K562 (cell line): ENCODE measurements at regions not wholly inside any gene's neighbourhood (a gene's known extent, or its start where the extent isn't known, plus 50 kb on each side); places are given as distances from the start of the nearest gene placed in this dataset.
A peak's percentile ranks its signal among the peaks of the same experiment; 100 is the strongest.
"Not testable (repeated sequence)": the region's sequence is repeated elsewhere in the genome, so short reads cannot be mapped to it uniquely, and the experiment has no call there.

ENCODE experiments used
- ATAC-seq: fragments of 200-7000 bp; cut with Tn5 transposase; 3 replicates; pipeline ENCODE4 v1.9.1; 2020; ENCODE audit warnings: moderate library complexity
- BruUV-seq: library from RNA; stranded (reverse); fragments of 400-500 nt; replicated peaks from 2 replicates; lab custom pipeline; 2021; lab: Mats Ljungman, UMichigan
- CTCF ChIA-PET: fragments of 300-600 bp; formaldehyde crosslinking; extraction: SDS; loops from one replicate; lab custom pipeline; 2021; ENCODE audit warnings: low intra/inter-chr PET ratio; lab: Yijun Ruan, JAX
- POLR2A ChIA-PET: fragments of 300-600, 350-650 bp; sonication (Branson Sonifier 250); formaldehyde crosslinking; extraction: SDS; loops from one replicate; lab custom pipeline; 2021; ENCODE audit warnings: antibody characterized with exemption, inconsistent platforms; lab: Yijun Ruan, JAX
- DNase-seq, 4 experiments: peaks; one replicate each; pipeline versions ENCODE4 v3.0.0 to v3.0.0-alpha.2; 2011 to 2018; ENCODE audit warnings: low spot score in 3 of 4, mixed read lengths in 3 of 4; ENCODE audit errors: extremely low read depth in 1 of 4
- FAIRE-seq: peaks from 2 replicates; lab custom pipeline; 2011; peaks lifted over from hg19 to GRCh38; lab: Jason Lieb, UNC
- H2AFZ ChIP-seq: 2 replicates; pipeline ENCODE4 v1.6.0; 2011; ENCODE audit warnings: low read depth, low read length, control low read depth, inconsistent platforms
- H3K27ac ChIP-seq: fragments of 200-600 bp; 3 replicates; pipeline ENCODE4 v1.8.0; 2011; ENCODE audit warnings: low read depth, mild to moderate bottlenecking, control low read depth, inconsistent platforms, low read length, moderate library complexity, mixed read lengths; ENCODE audit errors: extremely low read depth
- H3K27me3 ChIP-seq, 2 experiments: fragments of 300-600 bp in 1 of 2; 2 replicates in 1 of 2; 3 replicates in 1 of 2; pipeline versions ENCODE4 v1.6.0 to v1.8.0; 2011; ENCODE audit warnings: inconsistent platforms in 2 of 2, low read length in 2 of 2, mild to moderate bottlenecking in 1 of 2, mixed read lengths in 1 of 2, moderate library complexity in 1 of 2; ENCODE audit not compliant: control insufficient read depth in 2 of 2, insufficient read depth in 2 of 2
- H3K36me3 ChIP-seq: fragments of 300-600 bp; 3 replicates; pipeline ENCODE4 v1.8.0; 2011; ENCODE audit warnings: mild to moderate bottlenecking, low read length, inconsistent platforms; ENCODE audit not compliant: control insufficient read depth, insufficient read depth
- H3K4me1 ChIP-seq, 2 experiments: fragments of 200-600 bp in 1 of 2; replicated peaks in 1 of 2; 2 replicates in 1 of 2; 3 replicates in 1 of 2; pipeline versions ENCODE4 v1.5.1 to v1.8.0; 2011; ENCODE audit warnings: inconsistent platforms in 2 of 2, low read length in 2 of 2, mild to moderate bottlenecking in 1 of 2, mixed read lengths in 1 of 2, moderate library complexity in 1 of 2; ENCODE audit not compliant: control insufficient read depth in 2 of 2, insufficient read depth in 2 of 2
- H3K4me2 ChIP-seq: 2 replicates; pipeline ENCODE4 v1.6.1; 2011; ENCODE audit warnings: low read length, control low read depth, inconsistent platforms, mixed read lengths; ENCODE audit not compliant: insufficient read depth
- H3K4me3 ChIP-seq: fragments of 200-600 bp; sonication (generic), shearing (Covaris generic); 2 replicates; pipeline ENCODE4 v1.5.1; 2016; ENCODE audit warnings: control low read depth, inconsistent platforms
- H3K79me2 ChIP-seq: fragments of 200-600 bp; 3 replicates; pipeline ENCODE4 v1.8.0; 2011; ENCODE audit warnings: low read length, inconsistent platforms; ENCODE audit not compliant: control insufficient read depth, insufficient read depth
- H3K9ac ChIP-seq, 2 experiments: 2 replicates each; pipeline versions ENCODE4 v1.6.0 to v1.6.1; 2011; ENCODE audit warnings: low read depth in 2 of 2, low read length in 2 of 2, control low read depth in 1 of 2, inconsistent platforms in 1 of 2, mild to moderate bottlenecking in 1 of 2, mixed read lengths in 1 of 2; ENCODE audit not compliant: insufficient read depth in 1 of 2
- H3K9me1 ChIP-seq: one replicate; pipeline ENCODE4 v1.6.0; 2011; ENCODE audit warnings: inconsistent platforms, mild to moderate bottlenecking, low read length, moderate library complexity; ENCODE audit not compliant: control insufficient read depth, insufficient read depth
- H3K9me3 ChIP-seq: replicated peaks from 2 replicates; pipeline ENCODE4 v1.5.1; 2011; ENCODE audit warnings: low read depth, low read length, inconsistent platforms; ENCODE audit not compliant: control insufficient read depth, insufficient read depth
- H4K20me1 ChIP-seq: replicated peaks from 2 replicates; pipeline ENCODE4 v1.6.1; 2011; ENCODE audit warnings: low read length, inconsistent platforms, mixed read lengths; ENCODE audit not compliant: control insufficient read depth, insufficient read depth
- ILF3 ChIP-seq: fragments of 450-650 bp; IDR thresholded peaks from 2 replicates; pipeline ENCODE4 v1.6.1; 2018; ENCODE audit warnings: antibody characterized with exemption, mild to moderate bottlenecking, moderate library complexity, borderline replicate concordance
- NELFE ChIP-seq: IDR thresholded peaks from 2 replicates; pipeline ENCODE4 v1.6.1; 2011; ENCODE audit warnings: mild to moderate bottlenecking; ENCODE audit not compliant: insufficient read depth, insufficient read length
- U2AF2 ChIP-seq: fragments of 200-400 bp; formaldehyde crosslinking; optimal IDR thresholded peaks from 2 replicates; pipeline ENCODE3; 2017; ENCODE audit warnings: low read depth, mild to moderate bottlenecking, low read length
- ZNF146 ChIP-seq: IDR thresholded peaks from one replicate; pipeline ENCODE4 v1.6.1; 2018; ENCODE audit warnings: missing compliant biosample characterization; ENCODE audit not compliant: unreplicated experiment
- WGBS: fragments of 100-300 bp; shearing (Covaris generic); methylation state at CpG from one replicate; pipeline ENCODE4 v1.1.6; 2016; ENCODE audit warnings: low coverage, mixed read lengths; ENCODE audit not compliant: insufficient coverage; ENCODE audit errors: missing lambda C conversion rate; 5-methylcytosine and 5-hydroxymethylcytosine counted together
- in situ Hi-C: fragments of 300-500 bp; cut with MboI; formaldehyde crosslinking; loops from 4 replicates; pipeline ENCODE4 v1.15.0; 2018; ENCODE audit warnings: inconsistent platforms, mixed read lengths
- intact Hi-C: fragments of 100-400 bp; cut with micrococcal nuclease; formaldehyde crosslinking; loops from 2 replicates; pipeline ENCODE4 v1.14.2; 2022
- TF ChIP-seq, protein P1 (sequence below): fragments of 450-650 bp; formaldehyde crosslinking; IDR thresholded peaks from 2 replicates; pipeline ENCODE4 v1.4.0; 2020; ENCODE audit warnings: mild to moderate bottlenecking, moderate library complexity

DNA sequence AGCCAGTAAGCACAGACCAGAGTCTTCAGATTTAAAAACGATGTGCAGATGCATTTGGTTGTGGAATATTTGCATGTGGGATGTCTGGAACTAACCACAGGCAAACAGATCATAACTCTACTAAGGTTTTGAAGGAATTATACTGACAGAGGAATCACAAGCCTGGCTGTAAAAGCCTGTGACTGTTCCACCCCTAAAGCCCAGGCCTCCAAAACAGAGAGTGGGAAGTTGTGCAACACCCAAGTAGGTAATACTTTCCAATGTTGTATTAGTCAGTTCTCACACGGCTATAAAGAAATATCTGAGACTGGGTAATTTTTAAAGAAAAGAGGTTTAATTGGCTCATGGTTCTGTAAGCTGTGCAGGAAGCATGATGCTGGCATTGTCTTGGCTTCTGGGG lies 68.1 kb upstream of the DCD start:
- TF ChIP-seq, protein P1, sequence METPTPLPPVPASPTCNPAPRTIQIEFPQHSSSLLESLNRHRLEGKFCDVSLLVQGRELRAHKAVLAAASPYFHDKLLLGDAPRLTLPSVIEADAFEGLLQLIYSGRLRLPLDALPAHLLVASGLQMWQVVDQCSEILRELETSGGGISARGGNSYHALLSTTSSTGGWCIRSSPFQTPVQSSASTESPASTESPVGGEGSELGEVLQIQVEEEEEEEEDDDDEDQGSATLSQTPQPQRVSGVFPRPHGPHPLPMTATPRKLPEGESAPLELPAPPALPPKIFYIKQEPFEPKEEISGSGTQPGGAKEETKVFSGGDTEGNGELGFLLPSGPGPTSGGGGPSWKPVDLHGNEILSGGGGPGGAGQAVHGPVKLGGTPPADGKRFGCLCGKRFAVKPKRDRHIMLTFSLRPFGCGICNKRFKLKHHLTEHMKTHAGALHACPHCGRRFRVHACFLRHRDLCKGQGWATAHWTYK (CRISPR knock-in tag), result no peak
- TF ChIP-seq ILF3 (no peak), U2AF2 (no peak), NELFE (no peak)
- no peaks in the 10 kb centered on the region for H3K9me1 ChIP-seq
- no peaks in the 10 kb centered on the region for H3K27me3 ChIP-seq
- intact Hi-C loops (no loop called here), in situ Hi-C loops (no loop called here)
- 0% methylated on average over 2 of the region's 2 CpGs for WGBS
- H3K4me1 ChIP-seq, result no peaks in the 10 kb centered on the region
- H3K36me3 ChIP-seq, result no peaks in the 10 kb centered on the region
- H3K27ac ChIP-seq, result no peak overlapping the region
- no peaks in the 10 kb centered on the region for H3K79me2 ChIP-seq
- no peak overlapping the region for H3K4me3 ChIP-seq
- ChIA-PET CTCF (interaction anchor here (0.6 kb wide), 1 partner anchor 77 kb away, joined by 3 read pairs; no protein-coding TSS in a partner anchor), POLR2A (no interaction called here)
- no peak overlapping the region for H3K9ac ChIP-seq
- no peak for ATAC-seq
- H4K20me1 ChIP-seq, result no peaks in the 10 kb centered on the region
- no peak overlapping the region for H3K4me2 ChIP-seq
- BruUV-seq, result no TSS peak
- no peaks in the 10 kb centered on the region for H3K9me3 ChIP-seq
- FAIRE-seq, result no peak
- H2AFZ ChIP-seq, result no peak overlapping the region
- no peak for DNase-seq

DNA sequence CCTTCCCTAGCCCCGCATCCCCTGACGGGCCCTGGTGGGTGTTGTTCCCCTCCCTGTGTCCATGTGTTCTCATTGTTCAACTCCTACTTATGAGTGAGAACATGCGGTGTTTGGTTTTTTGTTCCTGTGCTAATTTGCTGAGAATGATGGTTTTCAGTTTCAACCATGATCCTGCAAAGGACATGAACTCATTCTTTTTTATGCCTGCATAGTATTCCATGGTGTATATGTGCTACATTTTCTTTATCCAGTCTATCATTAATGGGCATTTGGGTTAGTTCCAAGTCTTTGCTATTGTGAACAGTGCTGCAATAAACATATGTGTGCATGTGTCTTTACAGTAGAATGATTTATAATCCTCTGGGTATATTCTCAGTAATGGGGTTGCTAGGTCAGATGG lies 65.7 kb upstream of the DCD start:
- H3K4me3 ChIP-seq, H3K27me3 ChIP-seq, H3K9me1 ChIP-seq, H3K9ac ChIP-seq, BruUV-seq, POLR2A ChIA-PET, H3K27ac ChIP-seq, H2AFZ ChIP-seq, DNase-seq, FAIRE-seq, H3K4me2 ChIP-seq, H3K9me3 ChIP-seq, in situ Hi-C loops, ATAC-seq, intact Hi-C loops, H3K36me3 ChIP-seq, H3K79me2 ChIP-seq, H3K4me1 ChIP-seq, H4K20me1 ChIP-seq: not testable (repeated sequence)
- TF ChIP-seq ZNF146, result peak; percentile 67
- 2% methylated on average over 3 of the region's 3 CpGs for WGBS
- CTCF ChIA-PET, result interaction anchor here (0.6 kb wide), 1 partner anchor 58 kb away, joined by 3 read pairs; no protein-coding TSS in a partner anchor
